OCI-LY7 (cell line): ENCODE measurements at regions not wholly inside any gene's neighbourhood (a gene's known extent, or its start where the extent isn't known, plus 50 kb on each side); places are given as distances from the start of the nearest gene placed in this dataset.

Source experiments
- BruUV-seq: library from RNA; stranded (reverse); fragments of 400-500 nt; replicated peaks from 2 replicates; lab custom pipeline; 2021; lab: Mats Ljungman, UMichigan
- CTCF ChIA-PET: fragments of 300-600 bp; sonication (Branson Sonifier 250); formaldehyde crosslinking; loops from one replicate; lab custom pipeline; 2022; ENCODE audit warnings: antibody characterized with exemption; ENCODE audit not compliant: unreplicated experiment; lab: Charles Lee
- POLR2A ChIA-PET: fragments of 300-600 bp; sonication (Branson Sonifier 250); formaldehyde crosslinking; loops from one replicate; lab custom pipeline; 2022; ENCODE audit warnings: antibody characterized with exemption; lab: Charles Lee
- DNase-seq: peaks from one replicate; pipeline ENCODE4 v3.0.0-alpha.2; 2015; ENCODE audit warnings: low spot score
- H2AFZ ChIP-seq: fragments of 200-600 bp; sonication (generic), shearing (Covaris generic); 2 replicates; pipeline ENCODE4 v1.6.1; 2014; ENCODE audit warnings: mild to moderate bottlenecking, antibody characterized with exemption, low read length, moderate library complexity
- H3K27ac ChIP-seq: fragments of 200-600 bp; sonication (generic); 2 replicates; pipeline ENCODE4 v1.5.1; 2014; ENCODE audit warnings: mixed run types, low read depth, mild to moderate bottlenecking, moderate library complexity, low read length, inconsistent platforms; ENCODE audit not compliant: poor library complexity, severe bottlenecking
- H3K36me3 ChIP-seq: fragments of 200-600 bp; sonication (generic); 2 replicates; pipeline ENCODE4 v1.6.1; 2014; ENCODE audit warnings: mild to moderate bottlenecking, antibody characterized with exemption, low read length, moderate library complexity, mixed read lengths; ENCODE audit not compliant: insufficient read depth
- H3K4me1 ChIP-seq: fragments of 200-600 bp; sonication (generic); 2 replicates; pipeline ENCODE4 v1.5.1; 2014; ENCODE audit warnings: mild to moderate bottlenecking, low read length; ENCODE audit not compliant: insufficient read depth, poor library complexity, severe bottlenecking
- H3K4me2 ChIP-seq: fragments of 200-600 bp; sonication (generic); 2 replicates; pipeline ENCODE4 v1.6.1; 2014; ENCODE audit warnings: mild to moderate bottlenecking, low read length
- H3K4me3 ChIP-seq: fragments of 200-600 bp; sonication (generic); 2 replicates; pipeline ENCODE4 v1.5.1; 2014; ENCODE audit warnings: mild to moderate bottlenecking, low read depth, low read length; ENCODE audit not compliant: poor library complexity, severe bottlenecking
- H3K79me2 ChIP-seq: fragments of 200-600 bp; sonication (generic); 2 replicates; pipeline ENCODE4 v1.6.1; 2016; ENCODE audit warnings: low read depth, mild to moderate bottlenecking, low read length, moderate library complexity, mixed read lengths; ENCODE audit not compliant: insufficient read depth
- H3K9me2 ChIP-seq: fragments of 200-600 bp; sonication (generic); 2 replicates; pipeline ENCODE4 v1.6.1; 2016; ENCODE audit warnings: mild to moderate bottlenecking, low read length, mixed read lengths; ENCODE audit not compliant: insufficient read depth
- H3K9me3 ChIP-seq: fragments of 200-600 bp; sonication (generic); 2 replicates; pipeline ENCODE4 v1.6.1; 2014; ENCODE audit warnings: mild to moderate bottlenecking, mixed run types, low read length, mixed read lengths
- H4K20me1 ChIP-seq: fragments of 200-600 bp; sonication (generic); 2 replicates; pipeline ENCODE4 v1.6.1; 2014; ENCODE audit warnings: mild to moderate bottlenecking, antibody characterized with exemption, low read length, moderate library complexity, mixed read lengths; ENCODE audit not compliant: insufficient read depth
- EZH2phosphoT487 ChIP-seq: fragments of 200-600 bp; sonication (generic); IDR thresholded peaks from 2 replicates; pipeline ENCODE4 v1.6.1; 2018; ENCODE audit warnings: low read depth, borderline replicate concordance, mild to moderate bottlenecking, mixed run types, antibody characterized with exemption, low read length, moderate library complexity, mixed read lengths
- intact Hi-C: fragments of 100-400 bp; cut with micrococcal nuclease; formaldehyde crosslinking; loops from one replicate; pipeline ENCODE4 v1.10.0; 2022; ENCODE audit not compliant: unreplicated experiment
- TF ChIP-seq, protein P1 (sequence below): fragments of 200-600 bp; sonication (generic); conservative IDR thresholded peaks from 2 replicates; pipeline ENCODE4 v1.5.1; 2014; ENCODE audit warnings: mild to moderate bottlenecking, antibody characterized with exemption, low read length, moderate library complexity, mixed read lengths

DNA sequence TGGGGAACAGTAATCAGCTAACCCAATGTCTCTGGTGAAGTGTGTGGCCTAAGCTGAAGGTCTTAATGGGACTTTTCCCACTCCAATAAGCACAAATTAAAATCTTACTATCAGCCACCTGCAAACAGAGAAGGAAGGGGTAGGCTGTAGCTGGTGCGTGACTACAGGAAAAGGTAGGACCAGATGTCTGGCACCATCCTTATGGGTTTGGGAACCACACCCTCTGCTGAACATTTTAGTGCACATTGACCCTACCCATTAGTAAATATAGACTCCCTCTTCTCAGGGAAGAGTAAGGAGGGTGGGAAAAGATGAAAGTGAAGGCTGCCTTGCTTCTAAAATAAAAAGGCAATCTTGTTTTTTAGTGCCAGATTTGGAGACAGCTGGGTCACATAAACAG, 602.8 kb downstream of the FAT4 start:
- Histone ChIP-seq H3K9me3 (no peaks in the 10 kb centered on the region), H3K4me1 (no peaks in the 10 kb centered on the region), H4K20me1 (no peaks in the 10 kb centered on the region), H3K36me3 (no peaks in the 10 kb centered on the region), H2AFZ (no peak overlapping the region), H3K4me2 (no peak overlapping the region), H3K79me2 (no peaks in the 10 kb centered on the region), H3K9me2 (no peaks in the 10 kb centered on the region), H3K27ac (no peak overlapping the region), H3K4me3 (no peak overlapping the region)
- TF ChIP-seq, protein P1, sequence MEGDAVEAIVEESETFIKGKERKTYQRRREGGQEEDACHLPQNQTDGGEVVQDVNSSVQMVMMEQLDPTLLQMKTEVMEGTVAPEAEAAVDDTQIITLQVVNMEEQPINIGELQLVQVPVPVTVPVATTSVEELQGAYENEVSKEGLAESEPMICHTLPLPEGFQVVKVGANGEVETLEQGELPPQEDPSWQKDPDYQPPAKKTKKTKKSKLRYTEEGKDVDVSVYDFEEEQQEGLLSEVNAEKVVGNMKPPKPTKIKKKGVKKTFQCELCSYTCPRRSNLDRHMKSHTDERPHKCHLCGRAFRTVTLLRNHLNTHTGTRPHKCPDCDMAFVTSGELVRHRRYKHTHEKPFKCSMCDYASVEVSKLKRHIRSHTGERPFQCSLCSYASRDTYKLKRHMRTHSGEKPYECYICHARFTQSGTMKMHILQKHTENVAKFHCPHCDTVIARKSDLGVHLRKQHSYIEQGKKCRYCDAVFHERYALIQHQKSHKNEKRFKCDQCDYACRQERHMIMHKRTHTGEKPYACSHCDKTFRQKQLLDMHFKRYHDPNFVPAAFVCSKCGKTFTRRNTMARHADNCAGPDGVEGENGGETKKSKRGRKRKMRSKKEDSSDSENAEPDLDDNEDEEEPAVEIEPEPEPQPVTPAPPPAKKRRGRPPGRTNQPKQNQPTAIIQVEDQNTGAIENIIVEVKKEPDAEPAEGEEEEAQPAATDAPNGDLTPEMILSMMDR = no peak
- TF ChIP-seq EZH2phosphoT487 = no peak
- CTCF ChIA-PET = no interaction called here
- BruUV-seq = no TSS peak
- POLR2A ChIA-PET = no interaction called here
- intact Hi-C loops = no loop called here
- no peak for DNase-seq

DNA sequence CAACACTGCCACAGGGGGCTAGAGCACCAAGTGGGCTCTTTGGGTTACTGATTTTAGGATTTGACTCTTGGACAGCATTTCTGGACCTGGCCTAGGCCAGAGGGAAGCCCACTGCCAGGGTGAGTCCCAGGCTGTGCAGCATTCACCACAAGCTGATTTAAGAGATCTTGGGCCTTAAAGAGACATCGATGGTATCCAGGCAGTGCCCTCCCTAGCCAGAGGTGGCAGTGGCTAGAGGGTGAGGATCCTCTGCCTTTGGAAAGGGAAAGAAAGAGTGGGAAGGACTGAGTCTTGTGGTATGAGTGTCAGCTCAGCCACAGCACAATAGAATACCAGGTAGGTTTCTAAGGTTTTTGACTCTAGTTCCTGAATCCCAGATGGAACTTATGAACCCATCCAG, 613.9 kb downstream of the FAT4 start:
- Histone ChIP-seq H3K4me2 (no peak overlapping the region), H3K9me3 (no peaks in the 10 kb centered on the region), H2AFZ (no peak overlapping the region), H3K4me1 (no peaks in the 10 kb centered on the region), H3K4me3 (no peak overlapping the region), H3K36me3 (no peaks in the 10 kb centered on the region), H4K20me1 (no peaks in the 10 kb centered on the region), H3K9me2 (no peaks in the 10 kb centered on the region), H3K27ac (no peak overlapping the region), H3K79me2 (no peaks in the 10 kb centered on the region)
- CTCF ChIA-PET = no interaction called here
- no peak for TF ChIP-seq EZH2phosphoT487
- TF ChIP-seq, protein P1 = no peak
- no TSS peak for BruUV-seq
- no peak for DNase-seq
- POLR2A ChIA-PET = no interaction called here
- intact Hi-C loops = no loop called here

- POLR2A ChIA-PET = no interaction called here
- no peak for DNase-seq
- Histone ChIP-seq H2AFZ (no peak overlapping the region), H3K4me3 (no peak overlapping the region), H4K20me1 (no peaks in the 10 kb centered on the region), H3K79me2 (no peaks in the 10 kb centered on the region), H3K27ac (no peak overlapping the region), H3K4me2 (no peak overlapping the region), H3K4me1 (no peaks in the 10 kb centered on the region), H3K9me2 (no peaks in the 10 kb centered on the region), H3K36me3 (no peaks in the 10 kb centered on the region), H3K9me3 (no peaks in the 10 kb centered on the region)
- BruUV-seq = no TSS peak
- TF ChIP-seq, protein P1 = no peak
- TF ChIP-seq EZH2phosphoT487 = no peak
- intact Hi-C loops = no loop called here
- CTCF ChIA-PET = no interaction called here
These were observed 623.8 kb downstream of the FAT4 start for GRCh38 chr4:125938541-125938940.
